ENCODE measurements at regions not wholly inside any gene's neighbourhood (a gene's known extent, or its start where the extent isn't known, plus 50 kb on each side); places are given as distances from the start of the nearest gene placed in this dataset.

GRCh38 chr22:23503142-23503541 is 76.9 kb downstream of the IGLL1 start:
- RAD21 ChIA-PET (ENCODE audit: low non-redundant PET in 1 of 2, low total read pairs in 2 of 2, uncharacterized antibody in 2 of 2, unreplicated experiment in 2 of 2): no interaction called here
- no peak overlapping the region for H3K9ac ChIP-seq (ENCODE audit: low read length)
- ATAC-seq (no peak), DNase-seq (ENCODE audit: low read depth, low spot score) (no peak)
- intact Hi-C loops (cut with micrococcal nuclease): no loop called here
- no TSS peak for BruUV-seq (replicated peaks)
- POLR2A ChIA-PET: no interaction called here
- H4K20me1 ChIP-seq (ENCODE audit: insufficient read depth): no peaks in the 10 kb centered on the region
- H3K27ac ChIP-seq (ENCODE audit: low read depth, low read length): no peak overlapping the region
- H3K4me3 ChIP-seq (replicated peaks in 1 of 2; ENCODE audit: low read depth in 1 of 2, low read length in 2 of 2): no peak overlapping the region
- H3K27me3 ChIP-seq (ENCODE audit: insufficient read depth, low read length): no peaks in the 10 kb centered on the region
- no peaks in the 10 kb centered on the region for H3K79me2 ChIP-seq (ENCODE audit: insufficient read depth, low read length)
- H3K36me3 ChIP-seq (ENCODE audit: control insufficient read depth in 1 of 2, insufficient read depth in 2 of 2, low read length in 2 of 2): no peaks in the 10 kb centered on the region
- H3K4me2 ChIP-seq (ENCODE audit: low read length): no peak overlapping the region
- no peaks in the 10 kb centered on the region for H3K4me1 ChIP-seq (ENCODE audit: control insufficient read depth in 1 of 2, insufficient read depth in 2 of 2, low read length in 2 of 2)
- CTCF ChIA-PET: no interaction called here
- H3K9me2 ChIP-seq (ENCODE audit: insufficient read depth): no peaks in the 10 kb centered on the region
- no peaks in the 10 kb centered on the region for H3K9me3 ChIP-seq (ENCODE audit: control insufficient read depth in 1 of 2, insufficient read depth in 1 of 2, low read depth in 1 of 2, low read length in 2 of 2)
- no peak overlapping the region for H2AFZ ChIP-seq (ENCODE audit: low read depth, low read length, poor library complexity, severe bottlenecking)
- TF ChIP-seq POLR2AphosphoS5 (IDR thresholded peaks at IDR 0.05; ENCODE audit: low read depth, low read length): no peak
- no peak for TF ChIP-seq POLR2A (IDR thresholded peaks at IDR 0.05; ENCODE audit: borderline replicate concordance, extremely low read depth, insufficient read depth, insufficient read length)
- no peak for TF ChIP-seq YY1 (IDR thresholded peaks at IDR 0.05; ENCODE audit: extremely low read depth, insufficient replicate concordance, low read depth, low read length)
- no peak for TF ChIP-seq MAX (IDR thresholded peaks at IDR 0.05)
- TF ChIP-seq ZBTB33 (IDR thresholded peaks at IDR 0.05; ENCODE audit: extremely low read depth, insufficient replicate concordance, low read length): no peak
- TF ChIP-seq ATF3 (IDR thresholded peaks at IDR 0.05): no peak
- TF ChIP-seq ELF1 (IDR thresholded peaks at IDR 0.05; ENCODE audit: borderline replicate concordance, low read depth): no peak
- no peak for TF ChIP-seq SIN3A (IDR thresholded peaks at IDR 0.05; ENCODE audit: low read depth)
- TF ChIP-seq RAD21 (IDR thresholded peaks at IDR 0.05; ENCODE audit: low read depth): no peak
- TF ChIP-seq EZH2phosphoT487 (IDR thresholded peaks at IDR 0.05; ENCODE audit: borderline replicate concordance): no peak
- no peak for TF ChIP-seq SP1 (IDR thresholded peaks at IDR 0.05; ENCODE audit: low read depth)
- no peak for TF ChIP-seq TCF7L2 (IDR thresholded peaks at IDR 0.05; ENCODE audit: borderline replicate concordance, extremely low read depth, insufficient read depth, insufficient read length)
- TF ChIP-seq EGR1 (IDR thresholded peaks at IDR 0.05; ENCODE audit: low read depth): no peak
